ENCODE measurements at regions not wholly inside any gene's neighbourhood (a gene's known extent, or its start where the extent isn't known, plus 50 kb on each side); places are given as distances from the start of the nearest gene placed in this dataset.

- H3K4me3 ChIP-seq (ENCODE audit: low read depth, low read length) = no peak overlapping the region
- TF ChIP-seq, protein P1, sequence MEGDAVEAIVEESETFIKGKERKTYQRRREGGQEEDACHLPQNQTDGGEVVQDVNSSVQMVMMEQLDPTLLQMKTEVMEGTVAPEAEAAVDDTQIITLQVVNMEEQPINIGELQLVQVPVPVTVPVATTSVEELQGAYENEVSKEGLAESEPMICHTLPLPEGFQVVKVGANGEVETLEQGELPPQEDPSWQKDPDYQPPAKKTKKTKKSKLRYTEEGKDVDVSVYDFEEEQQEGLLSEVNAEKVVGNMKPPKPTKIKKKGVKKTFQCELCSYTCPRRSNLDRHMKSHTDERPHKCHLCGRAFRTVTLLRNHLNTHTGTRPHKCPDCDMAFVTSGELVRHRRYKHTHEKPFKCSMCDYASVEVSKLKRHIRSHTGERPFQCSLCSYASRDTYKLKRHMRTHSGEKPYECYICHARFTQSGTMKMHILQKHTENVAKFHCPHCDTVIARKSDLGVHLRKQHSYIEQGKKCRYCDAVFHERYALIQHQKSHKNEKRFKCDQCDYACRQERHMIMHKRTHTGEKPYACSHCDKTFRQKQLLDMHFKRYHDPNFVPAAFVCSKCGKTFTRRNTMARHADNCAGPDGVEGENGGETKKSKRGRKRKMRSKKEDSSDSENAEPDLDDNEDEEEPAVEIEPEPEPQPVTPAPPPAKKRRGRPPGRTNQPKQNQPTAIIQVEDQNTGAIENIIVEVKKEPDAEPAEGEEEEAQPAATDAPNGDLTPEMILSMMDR (conservative IDR thresholded peaks at IDR 0.05; ENCODE audit: low read depth, low read length) = no peak
- no peak for DNase-seq (ENCODE audit: low read depth)
Measured at GRCh38 chr16:66273053-66273452, 93.4 kb upstream of the CDH5 start.

- TF ChIP-seq, protein P1 (conservative IDR thresholded peaks at IDR 0.05; ENCODE audit: low read depth, low read length) = no peak
Measured at GRCh38 chr16:66272461-66272860, 94.0 kb upstream of the CDH5 start.

DNA sequence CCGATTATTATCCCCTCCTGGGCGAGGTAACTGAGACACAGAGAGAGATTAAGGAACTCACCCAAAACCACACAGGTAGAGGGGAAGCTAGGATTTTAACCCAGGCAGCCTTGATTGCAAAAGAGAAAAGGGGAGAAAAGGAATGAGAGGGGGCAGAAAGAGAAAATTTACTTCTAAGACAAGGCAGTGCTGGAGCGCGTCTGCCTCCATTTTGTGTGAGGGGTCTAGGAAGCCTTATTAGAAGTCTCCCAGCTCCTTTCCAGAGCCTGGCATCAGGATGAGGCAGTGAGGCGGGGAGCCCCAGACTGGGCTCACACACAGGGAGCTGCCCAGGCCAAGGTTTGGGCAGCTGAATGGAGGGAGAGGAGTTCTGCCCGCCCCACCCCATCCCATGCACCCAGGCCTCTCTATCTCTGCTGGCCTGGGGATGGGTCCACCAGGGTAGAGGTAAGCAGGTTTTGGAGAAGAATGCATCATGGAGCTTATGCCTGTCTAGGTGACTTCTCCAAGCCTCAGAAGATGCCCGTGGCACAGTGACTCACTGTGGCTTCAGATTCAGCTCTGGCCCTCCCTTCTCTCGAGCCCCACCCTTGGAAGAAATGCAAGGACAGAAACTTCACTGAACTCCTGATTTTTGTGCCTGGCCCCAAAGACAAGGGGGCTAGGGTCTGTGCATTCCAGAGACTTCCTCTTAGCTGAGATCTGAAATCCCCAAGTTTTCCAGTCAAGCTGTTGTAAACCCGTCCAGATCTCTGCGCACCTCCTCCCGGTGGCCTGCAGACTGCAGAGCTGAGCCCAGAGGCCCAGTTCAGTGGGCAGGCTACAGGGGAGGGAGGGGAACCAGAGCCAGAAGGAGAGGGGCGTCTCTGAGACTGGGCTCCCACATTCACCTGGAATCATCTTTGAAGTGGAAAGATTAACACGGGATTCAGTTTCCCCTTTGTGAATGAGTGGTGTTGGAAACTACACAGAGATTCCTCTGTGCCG, 95.1 kb upstream of the CDH5 start:
- TF ChIP-seq, protein P1 (conservative IDR thresholded peaks at IDR 0.05; ENCODE audit: low read depth, low read length) = no peak
- no peak for DNase-seq (ENCODE audit: low read depth)
- H3K4me3 ChIP-seq (ENCODE audit: low read depth, low read length) = no peak overlapping the region

More at GRCh38 chr16:66272461-66272860, 94.0 kb upstream of the CDH5 start:
- DNase-seq (ENCODE audit: low read depth) = no peak
- no peak overlapping the region for H3K4me3 ChIP-seq (ENCODE audit: low read depth, low read length)

GRCh38 chr16:66270333-66270927, 96.1 kb upstream of the CDH5 start:
- peak overlapping the region; percentile 20 for H3K4me3 ChIP-seq (ENCODE audit: low read depth, low read length)
- no peak for DNase-seq (ENCODE audit: low read depth)
- TF ChIP-seq, protein P1 (conservative IDR thresholded peaks at IDR 0.05; ENCODE audit: low read depth, low read length) = peak; percentile 65

GRCh38 chr16:66269617-66270332, 96.7 kb upstream of the CDH5 start:
- H3K4me3 ChIP-seq (ENCODE audit: low read depth, low read length) = peak overlapping the region; percentile 20
- DNase-seq (ENCODE audit: low read depth) = no peak
- TF ChIP-seq, protein P1 (conservative IDR thresholded peaks at IDR 0.05; ENCODE audit: low read depth, low read length) = no peak

- TF ChIP-seq, protein P1 (conservative IDR thresholded peaks at IDR 0.05; ENCODE audit: low read depth, low read length) = no peak
- DNase-seq (ENCODE audit: low read depth) = no peak
- no peak overlapping the region for H3K4me3 ChIP-seq (ENCODE audit: low read depth, low read length)
Measured at GRCh38 chr16:66267292-66268014, 99.0 kb upstream of the CDH5 start.
